DND-41 (cell line): ENCODE measurements at regions not wholly inside any gene's neighbourhood (a gene's known extent, or its start where the extent isn't known, plus 50 kb on each side); places are given as distances from the start of the nearest gene placed in this dataset.

Source experiments
- CTCF ChIP-seq: IDR thresholded peaks from 2 replicates; pipeline ENCODE4 v1.5.1; 2012; ENCODE audit warnings: borderline replicate concordance, low read length, moderate library complexity, mild to moderate bottlenecking; ENCODE audit not compliant: poor library complexity, severe bottlenecking; ENCODE audit errors: extremely low read depth
- EZH2 ChIP-seq: IDR thresholded peaks from 3 replicates; pipeline ENCODE4 v1.6.1; 2012; ENCODE audit warnings: borderline replicate concordance, low read depth, mild to moderate bottlenecking, moderate library complexity, low read length, inconsistent platforms; ENCODE audit not compliant: severe bottlenecking

- TF ChIP-seq CTCF, result no peak
- no peak for TF ChIP-seq EZH2
Observed at GRCh38 chr18:38250971-38251370, 685.4 kb upstream of the CELF4 start.
